Hippocampal formation (tissue), 2 donors: ENCODE measurements at regions not wholly inside any gene's neighbourhood (a gene's known extent, or its start where the extent isn't known, plus 50 kb on each side); places are given as distances from the start of the nearest gene placed in this dataset.

Source experiments
- DNase-seq, 2 donors: peaks; one replicate each; lab custom pipeline; 2025; lab: John Stamatoyannopoulos, UW

DNA sequence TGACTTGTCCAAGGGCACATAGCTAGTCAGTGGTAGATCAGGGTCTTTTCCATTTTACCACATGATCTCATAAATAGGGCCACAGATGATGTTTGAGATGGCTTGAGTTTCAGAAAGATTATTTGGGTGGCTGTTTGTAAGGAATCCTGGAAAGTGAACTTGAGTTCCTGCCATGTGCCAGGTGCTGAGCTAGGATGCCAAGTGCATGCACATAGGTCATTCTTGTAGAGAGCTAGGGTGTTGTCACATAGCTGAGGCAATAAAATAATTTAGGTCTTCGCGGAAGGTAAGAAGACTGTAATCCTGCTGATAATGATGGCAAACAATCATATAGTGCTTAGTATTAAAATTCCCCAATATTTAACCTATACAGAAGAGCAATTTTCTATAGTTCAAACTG lies 1162.6 kb upstream of the TENM4 start:
- DNase-seq, result no peak

DNA sequence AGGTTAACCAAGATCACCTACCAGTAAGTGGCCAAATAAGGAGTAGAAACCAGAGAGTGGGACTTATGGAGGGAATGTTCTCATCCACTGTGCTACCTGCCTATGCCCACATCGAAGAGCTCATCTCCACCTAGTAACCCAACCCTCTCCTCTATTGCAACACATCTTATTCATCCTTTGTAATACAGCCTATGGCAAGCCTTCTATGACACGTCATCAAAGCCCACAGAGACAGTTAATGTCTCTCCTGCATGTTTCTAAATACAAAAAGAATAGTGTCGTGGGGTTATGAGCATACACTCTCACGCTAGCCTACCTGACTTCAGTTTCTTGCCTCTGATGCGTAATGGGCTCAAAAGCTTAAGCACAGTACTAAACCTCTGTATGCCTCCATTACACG lies 1158.1 kb upstream of the TENM4 start:
- DNase-seq, result no peak

DNA sequence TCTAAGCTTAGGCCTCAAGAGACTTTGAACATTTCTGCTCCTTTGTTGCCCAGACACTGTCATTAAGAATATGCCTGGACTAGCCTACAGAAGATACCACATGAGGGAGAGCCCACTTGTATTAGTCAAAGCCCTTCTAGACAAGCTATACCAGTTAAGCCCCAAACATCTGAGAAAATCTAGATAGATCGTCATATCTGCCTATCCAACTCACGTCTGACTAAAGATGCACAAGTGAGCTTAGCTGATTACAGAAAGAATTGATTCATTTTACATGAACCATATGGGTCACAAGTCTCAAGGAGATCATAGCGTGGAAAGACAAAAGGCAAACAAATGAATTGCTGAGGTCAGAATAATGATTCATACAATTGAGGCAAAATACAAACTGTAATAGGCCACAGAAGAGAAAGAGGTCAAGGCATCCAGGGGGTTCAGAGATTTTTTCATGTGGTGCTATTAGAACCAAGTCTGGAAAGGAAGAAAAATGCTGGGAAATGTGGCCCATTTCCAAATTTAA lies 1155.5 kb upstream of the TENM4 start:
- no peak for DNase-seq

- DNase-seq, result no peak
These were observed 1154.2 kb upstream of the TENM4 start for GRCh38 chr11:80595011-80595410.

- DNase-seq, result peak; percentile 38 to 71
These were observed 1153.0 kb upstream of the TENM4 start for GRCh38 chr11:80593648-80594374.

GRCh38 chr11:80592546-80592945 lies 1151.7 kb upstream of the TENM4 start:
- DNase-seq, result no peak

- DNase-seq, result no peak
These were observed 1147.1 kb upstream of the TENM4 start for GRCh38 chr11:80587906-80588305.

- DNase-seq, result no peak
These were observed 1145.6 kb upstream of the TENM4 start for GRCh38 chr11:80586464-80586863.

DNA sequence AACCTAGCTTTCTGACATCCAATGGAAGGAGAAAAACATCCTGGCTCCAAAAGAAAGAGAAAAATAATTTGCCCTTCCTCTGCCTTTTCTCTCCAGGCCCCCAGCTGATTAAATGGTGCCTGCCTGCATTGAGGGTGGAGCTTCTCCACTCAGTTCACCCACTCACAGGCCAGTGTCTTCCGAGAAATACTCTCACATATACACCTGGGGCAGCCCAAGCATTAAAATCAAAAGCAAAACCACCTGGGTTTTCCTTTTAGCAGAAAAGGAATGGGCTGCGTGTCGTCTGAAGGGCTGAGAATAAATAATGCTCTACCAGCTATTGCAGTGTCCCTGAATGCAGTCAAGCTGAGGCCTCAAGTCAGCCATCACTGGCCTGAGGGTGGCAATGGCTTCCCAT lies 1143.8 kb upstream of the TENM4 start:
- DNase-seq, result no peak

DNA sequence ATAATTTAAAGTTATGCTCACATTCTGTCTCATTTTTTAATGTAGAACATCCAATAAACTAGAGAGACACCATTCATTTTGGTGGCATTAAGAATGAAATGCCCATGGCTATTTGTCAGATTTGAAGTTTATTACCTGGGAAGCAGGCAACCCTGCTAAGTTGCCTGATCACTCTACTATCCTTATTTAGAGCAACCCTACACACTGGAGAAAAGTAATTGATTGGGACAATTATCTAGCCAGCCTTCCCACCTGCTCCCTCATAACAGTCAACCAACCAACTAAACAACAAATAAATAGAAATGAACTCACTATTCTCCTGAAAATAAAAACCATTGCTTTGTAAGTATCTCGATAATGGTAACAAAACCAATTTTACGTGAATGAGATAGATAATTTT lies 1129.0 kb upstream of the TENM4 start:
- no peak for DNase-seq

GRCh38 chr11:80565231-80565630 lies 1124.4 kb upstream of the TENM4 start:
- no peak for DNase-seq

DNA sequence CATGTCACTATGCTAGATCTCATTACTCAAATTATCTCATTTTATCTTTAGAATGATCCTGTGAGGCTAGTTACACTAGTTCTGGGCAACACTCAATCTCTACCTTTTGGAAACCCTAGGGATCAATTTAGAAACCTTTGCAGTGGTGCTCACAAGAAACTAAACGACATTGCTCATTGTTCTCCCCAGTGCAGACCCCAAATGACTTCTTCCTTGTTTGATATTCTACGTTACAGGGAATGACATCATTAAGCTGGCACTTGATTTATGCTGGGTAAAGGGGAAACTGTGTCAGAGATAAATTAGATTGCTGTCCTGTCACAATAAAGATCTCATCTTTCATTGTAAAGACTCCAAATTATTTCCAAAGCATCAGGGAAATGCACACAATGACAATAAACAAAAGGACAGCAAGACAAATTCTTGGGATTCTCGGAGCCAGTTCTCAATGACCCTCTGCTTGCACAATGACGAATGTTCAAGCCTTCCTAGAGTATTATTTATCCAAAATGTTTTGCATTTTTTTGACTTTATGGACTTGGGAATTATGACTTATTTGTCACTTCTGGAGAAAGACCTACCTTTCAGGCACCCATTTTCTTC lies 1121.8 kb upstream of the TENM4 start:
- no peak for DNase-seq

- no peak for DNase-seq
These were observed 1119.1 kb upstream of the TENM4 start for GRCh38 chr11:80559942-80560341.

GRCh38 chr11:80553565-80553964 lies 1112.7 kb upstream of the TENM4 start:
- DNase-seq, result no peak

DNA sequence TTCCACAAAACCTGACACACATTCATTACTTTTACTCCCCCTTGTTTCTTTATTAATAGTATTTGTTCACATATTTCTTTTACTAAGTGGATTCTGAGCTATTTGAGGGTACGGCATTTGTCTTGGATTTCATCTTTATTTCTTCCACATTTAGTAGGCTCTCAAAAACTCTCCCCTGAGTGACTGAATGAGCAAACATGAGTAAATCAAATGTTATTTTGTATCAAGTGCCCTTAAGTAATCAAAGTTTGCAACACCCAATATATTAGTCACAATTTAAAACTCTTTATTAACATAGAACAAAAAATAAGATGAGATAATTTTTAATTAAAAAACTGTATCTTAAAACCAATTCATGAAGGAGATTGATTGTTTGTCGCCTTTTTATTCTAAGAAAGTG lies 1101.9 kb upstream of the TENM4 start:
- no peak for DNase-seq

GRCh38 chr11:80538040-80538439 lies 1097.2 kb upstream of the TENM4 start:
- DNase-seq, result no peak

DNA sequence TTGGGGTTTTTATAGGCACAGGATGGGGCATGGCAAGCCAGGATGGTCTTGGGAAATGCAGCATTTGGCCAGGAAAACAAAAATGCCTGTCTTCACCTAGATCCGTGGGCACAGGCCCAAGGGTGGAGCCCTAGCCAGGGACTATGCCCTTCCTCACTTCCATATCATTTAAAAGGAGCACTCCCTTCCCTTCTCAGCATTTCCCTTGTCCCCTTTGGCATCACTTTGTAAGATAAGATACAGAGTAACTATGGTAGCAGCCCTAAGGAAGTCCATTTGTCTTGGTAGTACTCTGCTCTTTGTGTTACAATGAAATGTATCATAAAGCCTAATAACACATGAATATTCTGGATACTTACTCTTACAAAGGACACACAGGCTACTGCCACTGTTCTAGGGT lies 1092.6 kb upstream of the TENM4 start:
- no peak for DNase-seq

- no peak for DNase-seq
These were observed 1091.9 kb upstream of the TENM4 start for GRCh38 chr11:80532633-80533232.

DNA sequence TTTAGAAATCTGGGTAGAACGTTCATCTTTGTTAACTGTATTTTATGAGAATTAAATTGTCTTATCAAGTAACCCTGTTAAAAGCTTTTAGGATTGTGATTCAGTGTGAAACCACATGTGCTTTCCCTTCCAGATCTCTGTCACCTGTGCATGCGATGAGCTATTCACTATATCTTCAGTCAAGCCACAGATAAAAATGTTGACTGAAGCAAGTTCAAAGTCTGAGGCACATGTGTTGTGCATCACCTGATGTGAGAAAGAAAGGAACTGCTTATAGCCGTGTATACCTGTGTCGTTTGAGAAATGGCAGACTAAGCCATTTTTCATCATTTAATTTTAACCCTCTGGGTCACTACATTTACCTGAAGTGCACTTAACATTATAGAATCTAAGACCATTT lies 1088.9 kb upstream of the TENM4 start:
- DNase-seq, result no peak

DNA sequence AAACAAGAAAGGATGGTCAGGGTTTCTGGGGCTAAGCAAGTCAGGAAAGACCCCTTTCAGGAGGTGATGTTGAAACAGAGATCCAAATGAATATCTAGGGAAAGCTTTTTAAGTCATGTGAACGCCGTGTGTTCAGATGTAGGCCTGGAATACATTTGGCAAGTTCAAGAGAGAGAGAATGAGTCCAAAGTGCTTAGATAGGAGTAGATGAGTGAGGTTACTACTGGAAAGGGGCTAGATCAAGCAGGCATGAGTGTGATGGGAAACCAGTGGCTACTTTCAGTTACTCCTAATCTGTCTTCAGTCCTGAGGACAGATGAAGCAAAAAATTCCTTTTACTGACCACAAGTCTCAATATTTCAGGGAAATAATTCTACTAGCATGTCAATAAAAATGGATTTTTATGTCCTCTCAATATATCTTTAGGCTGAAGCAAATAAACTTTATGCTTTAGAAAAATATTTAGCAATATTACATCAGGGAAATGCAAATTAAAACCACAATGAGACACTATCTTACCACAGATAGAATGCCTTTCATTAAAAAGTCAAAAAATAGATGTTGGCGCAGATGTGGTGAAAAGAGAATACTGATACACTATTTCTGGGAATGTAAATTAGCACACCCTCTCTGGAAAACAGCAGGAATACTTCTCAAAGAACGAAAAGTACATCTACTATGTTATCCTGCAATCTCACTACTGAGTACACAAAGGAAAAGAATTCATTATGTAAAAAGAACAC lies 1085.0 kb upstream of the TENM4 start:
- DNase-seq, result no peak

DNA sequence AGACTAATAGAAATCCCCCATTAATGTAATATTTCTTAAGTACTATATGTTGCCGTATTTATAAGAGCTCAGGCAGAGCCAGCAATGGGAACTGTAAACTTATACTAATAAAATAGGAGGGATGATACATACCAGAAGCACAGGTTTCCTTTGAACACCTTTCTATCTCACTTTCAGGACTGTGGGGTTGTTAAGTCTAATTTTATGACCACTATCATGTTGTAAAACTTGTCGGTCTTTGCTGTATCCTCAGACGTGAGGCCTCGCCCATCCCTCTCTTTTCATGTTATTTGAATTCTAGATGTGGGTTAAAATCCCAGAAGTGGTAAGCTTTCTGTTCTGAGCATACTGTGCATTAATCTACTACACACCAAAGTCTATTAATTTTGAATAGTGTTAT lies 1083.5 kb upstream of the TENM4 start:
- DNase-seq, result no peak

DNA sequence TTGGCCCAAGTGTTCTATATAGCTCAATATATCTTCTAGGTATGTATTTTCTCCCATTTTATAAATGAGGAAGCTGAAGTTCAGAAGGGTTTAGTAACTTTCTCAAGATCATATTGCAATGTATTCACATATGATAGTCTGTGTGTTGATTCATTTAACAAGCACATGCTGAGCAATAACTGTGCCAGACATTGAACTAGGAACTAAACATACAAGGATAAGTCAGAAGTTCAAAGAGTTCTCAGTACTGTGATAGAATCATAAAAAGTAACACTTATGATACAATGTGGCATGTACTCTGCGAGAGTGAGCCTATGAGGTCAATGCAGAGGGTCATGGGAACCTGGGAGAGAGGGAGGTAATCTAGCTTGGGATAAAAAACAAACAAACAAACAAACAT lies 1082.2 kb upstream of the TENM4 start:
- no peak for DNase-seq

DNA sequence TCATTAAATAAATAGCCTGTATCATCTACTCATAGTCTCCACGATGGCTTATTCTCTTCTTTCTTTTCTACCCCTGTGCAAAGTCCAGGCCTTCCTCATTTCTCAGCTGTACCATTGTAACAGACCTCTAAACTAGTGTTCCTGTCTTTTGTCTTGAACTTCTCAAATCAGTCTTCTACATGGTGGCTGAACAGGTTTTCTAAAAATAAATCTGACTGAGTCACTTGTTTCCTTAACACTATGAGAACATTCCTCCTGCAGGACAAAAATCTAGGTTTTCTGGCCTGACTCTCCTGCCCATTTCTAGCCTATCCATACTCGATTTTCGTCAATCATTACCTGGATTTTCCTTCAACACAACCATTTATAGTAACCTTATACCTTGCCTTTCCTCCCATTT lies 1080.8 kb upstream of the TENM4 start:
- no peak for DNase-seq
